ENCODE measurements at regions not wholly inside any gene's neighbourhood (a gene's known extent, or its start where the extent isn't known, plus 50 kb on each side); places are given as distances from the start of the nearest gene placed in this dataset.

GRCh38 chr13:54597540-54598088, 1569.0 kb downstream of the OLFM4 start:
- no peak overlapping the region for H3K27ac Mint-ChIP-seq (ENCODE audit: unreplicated experiment)
- Histone ChIP-seq H3K36me3 (ENCODE audit: insufficient read depth, low read length) (no peaks in the 10 kb centered on the region), H3K9ac (ENCODE audit: low read length) (no peak overlapping the region), H2AFZ (ENCODE audit: low read depth, low read length) (no peak overlapping the region), H3K4me3 (ENCODE audit: insufficient read depth, low read depth, low read length) (no peak overlapping the region), H3K79me2 (ENCODE audit: insufficient read depth, low read length) (no peaks in the 10 kb centered on the region), H3K4me2 (ENCODE audit: low read length) (no peak overlapping the region), H3K4me1 (ENCODE audit: insufficient read depth, low read length) (no peaks in the 10 kb centered on the region), H3K9me3 (ENCODE audit: insufficient read depth, low read depth, low read length) (peaks cover 10% of the 10 kb centered on the region), H4K20me1 (ENCODE audit: insufficient read depth, low read length) (no peaks in the 10 kb centered on the region), H3K27ac (ENCODE audit: low read depth, low read length) (no peak overlapping the region), H3K27me3 (ENCODE audit: insufficient read depth, low read length) (no peaks in the 10 kb centered on the region)
- FAIRE-seq (no peak), DNase-seq (ENCODE audit: low read depth) (no peak)
- H3K9me3 Mint-ChIP-seq (ENCODE audit: unreplicated experiment): peaks cover 9% of the 10 kb centered on the region
- TF ChIP-seq EZH2 (IDR thresholded peaks at IDR 0.05; ENCODE audit: insufficient read depth, low read length) (no peak), CTCF (IDR thresholded peaks at IDR 0.05; ENCODE audit: insufficient read depth, low read depth, low read length) (no peak)
- no peaks in the 10 kb centered on the region for H3K4me1 Mint-ChIP-seq (ENCODE audit: low read depth, unreplicated experiment)
- no peak overlapping the region for H3K4me3 Mint-ChIP-seq (ENCODE audit: unreplicated experiment)
- H3K36me3 Mint-ChIP-seq (ENCODE audit: low read depth, unreplicated experiment): no peaks in the 10 kb centered on the region
- no peaks in the 10 kb centered on the region for H3K27me3 Mint-ChIP-seq (ENCODE audit: low read depth, unreplicated experiment)

GRCh38 chr13:54599413-54599812, 1570.8 kb downstream of the OLFM4 start:
- no peak overlapping the region for H3K9ac ChIP-seq (ENCODE audit: low read length)
- Mint-ChIP-seq H3K27ac (ENCODE audit: unreplicated experiment) (no peak overlapping the region), H3K27me3 (ENCODE audit: low read depth, unreplicated experiment) (no peaks in the 10 kb centered on the region), H3K36me3 (ENCODE audit: low read depth, unreplicated experiment) (no peaks in the 10 kb centered on the region), H3K4me1 (ENCODE audit: low read depth, unreplicated experiment) (no peaks in the 10 kb centered on the region), H3K9me3 (ENCODE audit: unreplicated experiment) (peaks cover 9% of the 10 kb centered on the region), H3K4me3 (ENCODE audit: unreplicated experiment) (no peak overlapping the region)
- no peaks in the 10 kb centered on the region for H3K36me3 ChIP-seq (ENCODE audit: insufficient read depth, low read length)
- H3K9me3 ChIP-seq (ENCODE audit: insufficient read depth, low read depth, low read length): no peaks in the 10 kb centered on the region
- H3K4me2 ChIP-seq (ENCODE audit: low read length): no peak overlapping the region
- H3K27ac ChIP-seq (ENCODE audit: low read depth, low read length): no peak overlapping the region
- DNase-seq (ENCODE audit: low read depth) (no peak), FAIRE-seq (no peak)
- H3K4me3 ChIP-seq (ENCODE audit: insufficient read depth, low read depth, low read length): no peak overlapping the region
- no peaks in the 10 kb centered on the region for H3K79me2 ChIP-seq (ENCODE audit: insufficient read depth, low read length)
- H3K27me3 ChIP-seq (ENCODE audit: insufficient read depth, low read length): no peaks in the 10 kb centered on the region
- no peak for TF ChIP-seq EZH2 (IDR thresholded peaks at IDR 0.05; ENCODE audit: insufficient read depth, low read length)
- TF ChIP-seq CTCF (IDR thresholded peaks at IDR 0.05; ENCODE audit: insufficient read depth, low read depth, low read length): no peak
- H2AFZ ChIP-seq (ENCODE audit: low read depth, low read length): no peak overlapping the region
- no peaks in the 10 kb centered on the region for H4K20me1 ChIP-seq (ENCODE audit: insufficient read depth, low read length)
- no peaks in the 10 kb centered on the region for H3K4me1 ChIP-seq (ENCODE audit: insufficient read depth, low read length)

DNA sequence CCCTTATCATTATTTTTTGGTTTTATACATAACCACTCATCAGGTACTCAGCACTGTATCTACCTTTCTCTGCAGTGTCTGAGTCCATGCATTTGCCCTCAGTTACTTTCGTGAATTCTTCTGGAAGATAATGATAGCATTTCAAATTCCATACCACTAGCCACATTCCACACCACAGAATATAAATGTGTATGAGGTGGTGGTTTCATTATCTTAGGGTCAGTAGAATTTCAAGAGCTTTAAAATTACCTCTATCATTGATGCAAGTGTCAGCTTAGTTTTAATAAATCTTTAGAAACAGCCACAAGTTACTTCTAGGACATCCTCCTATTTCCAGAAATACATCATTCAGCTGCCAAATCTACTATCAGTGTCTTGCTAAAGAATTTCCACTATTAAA, 1578.3 kb downstream of the OLFM4 start:
- H3K9me3 Mint-ChIP-seq (ENCODE audit: unreplicated experiment): peaks cover 3% of the 10 kb centered on the region
- H3K27ac Mint-ChIP-seq (ENCODE audit: unreplicated experiment): no peak overlapping the region
- H3K9me3 ChIP-seq (ENCODE audit: insufficient read depth, low read depth, low read length): no peaks in the 10 kb centered on the region
- H3K4me1 ChIP-seq (ENCODE audit: insufficient read depth, low read length): no peaks in the 10 kb centered on the region
- no peak overlapping the region for H2AFZ ChIP-seq (ENCODE audit: low read depth, low read length)
- no peaks in the 10 kb centered on the region for H3K4me1 Mint-ChIP-seq (ENCODE audit: low read depth, unreplicated experiment)
- TF ChIP-seq CTCF (IDR thresholded peaks at IDR 0.05; ENCODE audit: insufficient read depth, low read depth, low read length) (no peak), EZH2 (IDR thresholded peaks at IDR 0.05; ENCODE audit: insufficient read depth, low read length) (no peak)
- DNase-seq (ENCODE audit: low read depth): no peak
- H3K4me3 Mint-ChIP-seq (ENCODE audit: unreplicated experiment): no peak overlapping the region
- H3K4me2 ChIP-seq (ENCODE audit: low read length): no peak overlapping the region
- H3K36me3 Mint-ChIP-seq (ENCODE audit: low read depth, unreplicated experiment): no peaks in the 10 kb centered on the region
- no peak overlapping the region for H3K9ac ChIP-seq (ENCODE audit: low read length)
- FAIRE-seq: no peak
- no peak overlapping the region for H3K27ac ChIP-seq (ENCODE audit: low read depth, low read length)
- no peaks in the 10 kb centered on the region for H3K79me2 ChIP-seq (ENCODE audit: insufficient read depth, low read length)
- H3K36me3 ChIP-seq (ENCODE audit: insufficient read depth, low read length): no peaks in the 10 kb centered on the region
- no peaks in the 10 kb centered on the region for H3K27me3 Mint-ChIP-seq (ENCODE audit: low read depth, unreplicated experiment)
- no peaks in the 10 kb centered on the region for H3K27me3 ChIP-seq (ENCODE audit: insufficient read depth, low read length)
- no peaks in the 10 kb centered on the region for H4K20me1 ChIP-seq (ENCODE audit: insufficient read depth, low read length)
- no peak overlapping the region for H3K4me3 ChIP-seq (ENCODE audit: insufficient read depth, low read depth, low read length)

All from astrocyte (in vitro differentiated cells and primary cell).